MCF 10A (cell line): ENCODE measurements at regions not wholly inside any gene's neighbourhood (a gene's known extent, or its start where the extent isn't known, plus 50 kb on each side); places are given as distances from the start of the nearest gene placed in this dataset.

Experiments
- BruUV-seq: library from RNA; stranded (reverse); fragments of 400-500 nt; replicated peaks from 2 replicates; lab custom pipeline; 2021; lab: Mats Ljungman, UMichigan
- CTCF ChIA-PET: fragments of 300-600 bp; sonication (Branson Sonifier 250); formaldehyde crosslinking; extraction: SDS; loops from one replicate; lab custom pipeline; 2021; ENCODE audit warnings: antibody characterized with exemption, inconsistent platforms; lab: Yijun Ruan, JAX
- POLR2A ChIA-PET: fragments of 300-600, 350-650 bp; sonication (Branson Sonifier 250); formaldehyde crosslinking; extraction: SDS; loops from one replicate; lab custom pipeline; 2020; ENCODE audit warnings: antibody characterized with exemption, inconsistent platforms; lab: Yijun Ruan, JAX
- DNase-seq: peaks from one replicate; pipeline ENCODE4 v3.0.0-alpha.2; 2018; ENCODE audit not compliant: unreplicated experiment
- H3K27ac Mint-ChIP-seq: one replicate; pipeline ENCODE4 v1.8.0; 2022; ENCODE audit warnings: mild to moderate bottlenecking, low read depth, mixed read lengths; ENCODE audit not compliant: unreplicated experiment
- H3K27me3 Mint-ChIP-seq: one replicate; pipeline ENCODE4 v1.8.0; 2022; ENCODE audit warnings: mixed read lengths; ENCODE audit not compliant: insufficient read depth, unreplicated experiment
- H3K36me3 Mint-ChIP-seq: one replicate; pipeline ENCODE4 v1.8.0; 2022; ENCODE audit warnings: mild to moderate bottlenecking, moderate library complexity, mixed read lengths; ENCODE audit not compliant: insufficient read depth, unreplicated experiment
- H3K4me1 Mint-ChIP-seq: one replicate; pipeline ENCODE4 v1.8.0; 2022; ENCODE audit warnings: mixed read lengths; ENCODE audit not compliant: insufficient read depth, unreplicated experiment
- H3K4me3 Mint-ChIP-seq: one replicate; pipeline ENCODE4 v1.8.0; 2022; ENCODE audit warnings: mild to moderate bottlenecking, moderate library complexity, mixed read lengths; ENCODE audit not compliant: unreplicated experiment
- H3K9me3 Mint-ChIP-seq: one replicate; pipeline ENCODE4 v1.8.0; 2022; ENCODE audit warnings: mixed read lengths; ENCODE audit not compliant: unreplicated experiment
- CTCF ChIP-seq: fragments of 200-600 bp; IDR thresholded peaks from one replicate; pipeline ENCODE4 v1.8.0; 2022; ENCODE audit warnings: antibody characterized with exemption, mild to moderate bottlenecking; ENCODE audit not compliant: unreplicated experiment
- intact Hi-C: fragments of 100-400 bp; cut with micrococcal nuclease; formaldehyde crosslinking; loops from 2 replicates; pipeline ENCODE4 v1.14.1; 2022

- CTCF ChIA-PET: interaction anchor here (0.7 to 1.5 kb wide), 2 partner anchors 9 to 21 kb away, joined by 4 to 5 read pairs; no protein-coding TSS in a partner anchor
- TF ChIP-seq CTCF: no peak
- Mint-ChIP-seq H3K4me1 (no peaks in the 10 kb centered on the region), H3K27me3 (peaks cover 4% of the 10 kb centered on the region), H3K27ac (no peak overlapping the region), H3K9me3 (peaks cover 15% of the 10 kb centered on the region), H3K4me3 (no peak overlapping the region), H3K36me3 (no peaks in the 10 kb centered on the region)
- BruUV-seq: no TSS peak
- DNase-seq: no peak
- POLR2A ChIA-PET: no interaction called here
- intact Hi-C loops: no loop called here
Observed at GRCh38 chr13:111484141-111484925, 163.9 kb downstream of the TEX29 start.

- no peak for TF ChIP-seq CTCF
- POLR2A ChIA-PET: no interaction called here
Observed at GRCh38 chr13:111484959-111485358, 164.5 kb downstream of the TEX29 start.

GRCh38 chr13:111485491-111486250, 165.2 kb downstream of the TEX29 start:
- ChIA-PET CTCF (interaction anchor here (1.5 kb wide), 1 partner anchor 12 kb away, joined by 4 read pairs; no protein-coding TSS in a partner anchor), POLR2A (no interaction called here)
- TF ChIP-seq CTCF: no peak
- DNase-seq: no peak
- H3K4me3 Mint-ChIP-seq: no peak overlapping the region
- no TSS peak for BruUV-seq
- H3K4me1 Mint-ChIP-seq: no peaks in the 10 kb centered on the region
- peaks cover 15% of the 10 kb centered on the region for H3K9me3 Mint-ChIP-seq
- H3K27me3 Mint-ChIP-seq: no peaks in the 10 kb centered on the region
- no peak overlapping the region for H3K27ac Mint-ChIP-seq
- no peaks in the 10 kb centered on the region for H3K36me3 Mint-ChIP-seq
- intact Hi-C loops: no loop called here

More at GRCh38 chr13:111484959-111485358, 164.5 kb downstream of the TEX29 start:
- H3K27me3 Mint-ChIP-seq: no peaks in the 10 kb centered on the region
- H3K4me1 Mint-ChIP-seq: no peaks in the 10 kb centered on the region
- H3K27ac Mint-ChIP-seq: no peak overlapping the region
- BruUV-seq: no TSS peak
- CTCF ChIA-PET: interaction anchor here (0.7 to 1.5 kb wide), 2 partner anchors 10 to 20 kb away, joined by 4 to 5 read pairs; no protein-coding TSS in a partner anchor
- DNase-seq: no peak
- H3K36me3 Mint-ChIP-seq: no peaks in the 10 kb centered on the region
- peaks cover 15% of the 10 kb centered on the region for H3K9me3 Mint-ChIP-seq
- intact Hi-C loops: no loop called here
- H3K4me3 Mint-ChIP-seq: no peak overlapping the region

GRCh38 chr13:111486331-111486730, 165.9 kb downstream of the TEX29 start:
- H3K36me3 Mint-ChIP-seq: no peaks in the 10 kb centered on the region
- ChIA-PET CTCF (interaction anchor here (1.5 kb wide), 1 partner anchor 12 kb away, joined by 4 read pairs; no protein-coding TSS in a partner anchor), POLR2A (no interaction called here)
- H3K4me1 Mint-ChIP-seq: no peaks in the 10 kb centered on the region
- H3K9me3 Mint-ChIP-seq: peaks cover 15% of the 10 kb centered on the region
- no peak for TF ChIP-seq CTCF
- BruUV-seq: no TSS peak
- intact Hi-C loops: no loop called here
- no peak overlapping the region for H3K4me3 Mint-ChIP-seq
- DNase-seq: no peak
- H3K27me3 Mint-ChIP-seq: no peaks in the 10 kb centered on the region
- no peak overlapping the region for H3K27ac Mint-ChIP-seq
